ENCODE measurements at regions not wholly inside any gene's neighbourhood (a gene's known extent, or its start where the extent isn't known, plus 50 kb on each side); places are given as distances from the start of the nearest gene placed in this dataset.
"Not testable (repeated sequence)": the region's sequence is repeated elsewhere in the genome, so short reads cannot be mapped to it uniquely, and the experiment has no call there.

DNA sequence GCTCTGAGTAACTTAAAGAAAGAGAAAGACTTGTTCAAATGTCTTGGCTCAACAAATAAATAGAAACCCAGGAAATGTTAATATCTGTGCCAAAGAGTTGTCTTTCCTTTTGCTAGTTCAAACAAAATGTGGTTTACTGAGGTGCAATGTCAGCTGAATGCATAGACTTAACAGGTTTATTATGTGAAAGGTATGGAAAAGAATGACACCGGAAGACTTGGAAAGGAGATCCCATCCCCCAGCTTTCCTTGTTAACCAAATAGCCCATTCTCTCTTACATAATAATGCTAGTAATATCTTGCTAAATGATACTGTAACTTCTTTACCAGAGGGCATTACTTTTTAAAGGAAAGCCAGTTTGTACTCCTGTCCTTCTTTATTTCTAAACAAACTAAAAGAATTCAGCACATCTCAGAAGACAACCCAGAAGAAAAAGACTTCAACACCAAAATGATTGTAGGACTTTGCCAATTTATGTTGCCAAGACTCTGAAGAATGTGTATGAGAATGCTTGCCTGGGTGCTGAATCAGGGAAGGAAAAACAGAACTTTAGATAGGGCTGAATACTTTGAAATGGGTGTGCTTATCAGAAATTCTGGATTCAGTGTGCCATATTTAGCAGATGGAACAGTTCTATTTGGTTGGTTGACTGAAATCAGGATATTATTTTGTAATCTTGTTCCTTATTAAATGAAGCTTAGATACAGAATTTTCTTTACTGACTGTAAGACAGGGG, 344.1 kb downstream of the TMEM38B start:
- WGBS, 2 donors, result 38 to 67% methylated on average over 1 of the region's 1 CpG
- DNase-seq (ENCODE audit: low spot score in 2 of 2), result no peak
- no peak overlapping the region for H3K4me3 ChIP-seq (ENCODE audit: low read depth, poor library complexity, severe bottlenecking)
- intact Hi-C loops (cut with DNase I; ENCODE audit: low total_unique reads), result no loop called here
- TF ChIP-seq POLR2A (IDR thresholded peaks at IDR 0.05), result no peak
- TF ChIP-seq, protein P1, sequence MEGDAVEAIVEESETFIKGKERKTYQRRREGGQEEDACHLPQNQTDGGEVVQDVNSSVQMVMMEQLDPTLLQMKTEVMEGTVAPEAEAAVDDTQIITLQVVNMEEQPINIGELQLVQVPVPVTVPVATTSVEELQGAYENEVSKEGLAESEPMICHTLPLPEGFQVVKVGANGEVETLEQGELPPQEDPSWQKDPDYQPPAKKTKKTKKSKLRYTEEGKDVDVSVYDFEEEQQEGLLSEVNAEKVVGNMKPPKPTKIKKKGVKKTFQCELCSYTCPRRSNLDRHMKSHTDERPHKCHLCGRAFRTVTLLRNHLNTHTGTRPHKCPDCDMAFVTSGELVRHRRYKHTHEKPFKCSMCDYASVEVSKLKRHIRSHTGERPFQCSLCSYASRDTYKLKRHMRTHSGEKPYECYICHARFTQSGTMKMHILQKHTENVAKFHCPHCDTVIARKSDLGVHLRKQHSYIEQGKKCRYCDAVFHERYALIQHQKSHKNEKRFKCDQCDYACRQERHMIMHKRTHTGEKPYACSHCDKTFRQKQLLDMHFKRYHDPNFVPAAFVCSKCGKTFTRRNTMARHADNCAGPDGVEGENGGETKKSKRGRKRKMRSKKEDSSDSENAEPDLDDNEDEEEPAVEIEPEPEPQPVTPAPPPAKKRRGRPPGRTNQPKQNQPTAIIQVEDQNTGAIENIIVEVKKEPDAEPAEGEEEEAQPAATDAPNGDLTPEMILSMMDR (IDR thresholded peaks at IDR 0.05), result no peak

DNA sequence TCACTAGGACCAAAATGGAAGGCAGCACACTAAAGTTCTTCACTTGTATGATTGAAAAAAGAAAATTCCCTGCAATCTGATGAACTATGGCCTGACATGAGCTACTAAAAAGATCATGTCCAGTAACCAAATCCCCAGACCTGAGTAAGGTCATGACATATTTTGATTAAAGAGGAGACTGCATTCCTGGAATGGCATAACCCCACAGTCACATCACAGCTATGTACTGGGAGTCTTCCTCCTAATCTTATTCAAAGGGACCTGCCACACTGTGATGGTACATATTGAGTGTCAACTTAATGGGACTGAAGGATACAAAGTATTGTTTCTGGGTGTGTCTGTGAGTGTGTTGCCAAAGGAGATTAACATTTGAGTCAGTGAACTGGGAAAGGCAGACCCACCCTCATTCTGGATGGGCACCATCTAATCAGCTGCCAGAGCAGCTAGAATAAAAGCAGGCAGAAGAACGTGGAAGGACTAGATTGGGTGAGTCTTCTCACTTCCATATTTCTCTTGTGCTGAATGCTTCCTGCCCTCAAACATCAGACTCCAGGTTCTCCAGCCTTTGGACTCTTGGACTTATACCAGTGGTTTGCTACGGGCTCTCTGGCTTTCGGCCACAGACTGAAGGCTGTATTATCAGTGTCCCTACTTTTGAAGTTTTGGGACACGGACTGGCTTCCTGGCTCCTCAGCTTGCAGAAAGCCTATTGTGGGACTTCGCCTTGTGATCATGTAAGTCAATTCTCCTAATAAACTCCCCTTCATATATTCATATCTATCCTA, 345.0 kb downstream of the TMEM38B start:
- TF ChIP-seq POLR2A (IDR thresholded peaks at IDR 0.05), result no peak
- TF ChIP-seq, protein P1 (IDR thresholded peaks at IDR 0.05), result no peak
- no peak for DNase-seq (ENCODE audit: low spot score in 2 of 2)
- WGBS, 2 donors, result 88 to 90% methylated on average over 5 of the region's 5 CpGs
- intact Hi-C loops (cut with DNase I; ENCODE audit: low total_unique reads), result no loop called here
- no peak overlapping the region for H3K4me3 ChIP-seq (ENCODE audit: low read depth, poor library complexity, severe bottlenecking)

DNA sequence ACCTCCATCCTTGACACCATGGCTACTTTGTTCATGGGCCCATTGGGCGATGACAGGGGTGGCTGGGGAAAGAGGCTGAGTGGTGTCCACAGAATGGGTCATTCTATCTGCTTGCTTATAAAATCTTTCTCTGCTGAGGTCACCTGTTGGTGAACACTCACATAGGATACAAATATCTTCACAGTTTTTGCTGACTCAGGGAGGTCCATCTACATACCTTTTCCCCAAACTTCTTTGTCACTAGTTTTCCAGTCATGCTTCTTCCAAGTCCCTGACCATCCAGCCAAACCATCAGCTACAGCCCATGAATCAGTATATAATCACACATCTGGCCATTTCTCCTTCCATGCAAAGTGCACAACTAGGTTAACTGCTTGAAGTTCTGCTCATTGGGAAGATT, 347.6 kb downstream of the TMEM38B start:
- 96 to 100% methylated on average over 1 of the region's 1 CpG for WGBS, 2 donors
- H3K4me3 ChIP-seq (ENCODE audit: low read depth, poor library complexity, severe bottlenecking); intact Hi-C loops (cut with DNase I; ENCODE audit: low total_unique reads); DNase-seq (ENCODE audit: low spot score in 2 of 2): not testable (repeated sequence)

DNA sequence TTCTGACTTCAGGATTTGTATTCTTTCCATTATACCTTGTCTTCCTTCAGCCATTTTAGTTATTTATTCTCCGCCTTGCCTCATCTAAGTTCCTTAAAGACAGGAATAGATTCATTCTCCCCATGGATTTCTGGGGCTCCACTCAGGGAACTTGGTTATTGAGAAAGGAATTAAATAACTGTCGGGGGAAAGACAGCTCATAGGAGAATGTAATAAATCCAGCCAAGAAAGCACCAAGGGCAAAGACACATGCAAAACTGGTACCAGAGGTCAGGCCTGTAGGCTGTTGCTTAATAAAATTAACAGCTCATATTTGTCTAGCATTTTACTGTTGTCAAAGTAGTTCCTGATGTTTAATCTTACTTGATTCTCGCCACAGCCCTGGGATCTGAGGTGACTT, 357.2 kb downstream of the TMEM38B start:
- WGBS, 2 donors, result 82 to 85% methylated on average over 3 of the region's 3 CpGs
- no peak for TF ChIP-seq POLR2A (IDR thresholded peaks at IDR 0.05)
- TF ChIP-seq, protein P1 (IDR thresholded peaks at IDR 0.05), result no peak
- no peak overlapping the region for H3K4me3 ChIP-seq (ENCODE audit: low read depth, poor library complexity, severe bottlenecking)
- no peak for DNase-seq (ENCODE audit: low spot score in 2 of 2)
- intact Hi-C loops (cut with DNase I; ENCODE audit: low total_unique reads), result no loop called here

DNA sequence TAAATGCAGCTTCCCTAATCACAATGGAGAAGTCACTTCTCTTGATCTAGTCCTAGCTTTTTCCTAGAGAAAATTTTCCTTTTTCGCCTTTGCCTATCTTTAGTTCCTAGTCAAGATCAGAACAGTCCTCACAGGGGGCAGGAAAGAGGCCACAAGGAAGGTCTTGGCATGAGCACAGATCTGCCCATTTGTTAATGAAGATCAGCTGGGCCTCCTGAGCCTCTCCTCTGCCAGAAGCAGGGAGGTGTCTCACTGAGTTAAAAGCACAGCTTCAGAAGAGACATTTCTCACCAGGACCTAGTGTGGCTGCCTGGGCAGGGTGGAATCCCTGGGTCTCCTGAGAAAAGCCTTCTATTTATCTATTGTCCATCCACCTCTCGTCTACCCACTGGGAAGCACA, 357.8 kb downstream of the TMEM38B start:
- no peak for TF ChIP-seq POLR2A (IDR thresholded peaks at IDR 0.05)
- TF ChIP-seq, protein P1 (IDR thresholded peaks at IDR 0.05), result no peak
- no peak for DNase-seq (ENCODE audit: low spot score in 2 of 2)
- intact Hi-C loops (cut with DNase I; ENCODE audit: low total_unique reads), result no loop called here
- H3K4me3 ChIP-seq (ENCODE audit: low read depth, poor library complexity, severe bottlenecking), result no peak overlapping the region
- 69 to 75% methylated on average over 2 of the region's 2 CpGs for WGBS, 2 donors

DNA sequence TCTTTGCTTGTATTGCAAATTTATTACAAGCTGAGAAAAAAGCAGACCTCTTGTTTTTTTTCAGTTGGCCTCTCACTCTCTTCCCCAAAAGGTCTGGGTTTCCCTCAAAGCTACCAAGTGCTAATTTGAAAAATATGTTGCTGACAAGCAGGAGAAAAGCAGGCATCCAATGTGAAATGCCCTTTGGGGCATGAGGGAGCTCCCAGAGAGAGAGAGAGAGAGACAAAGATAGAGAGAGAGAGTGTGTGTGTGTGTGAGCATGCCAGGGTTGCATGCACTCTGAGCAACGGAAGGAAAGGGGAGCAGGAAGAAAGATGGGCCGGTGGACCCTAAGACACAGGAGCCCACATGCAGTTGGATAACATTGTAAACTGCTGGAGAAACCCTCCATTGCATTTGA, 358.4 kb downstream of the TMEM38B start:
- intact Hi-C loops (cut with DNase I; ENCODE audit: low total_unique reads), result no loop called here
- H3K4me3 ChIP-seq (ENCODE audit: low read depth, poor library complexity, severe bottlenecking), result no peak overlapping the region
- no peak for DNase-seq (ENCODE audit: low spot score in 2 of 2)
- 51 to 53% methylated on average over 2 of the region's 2 CpGs for WGBS, 2 donors
- no peak for TF ChIP-seq POLR2A (IDR thresholded peaks at IDR 0.05)
- TF ChIP-seq, protein P1 (IDR thresholded peaks at IDR 0.05), result no peak

Measured in lower leg skin (tissue), 4 donors.